Spleen (tissue), 7 donors: ENCODE measurements at regions not wholly inside any gene's neighbourhood (a gene's known extent, or its start where the extent isn't known, plus 50 kb on each side); places are given as distances from the start of the nearest gene placed in this dataset.

ENCODE experiments used
- CTCF ChIP-seq, 11 experiments: fragments of 200-600 bp in 7 of 11; fragments of 450-650 bp in 4 of 11; sonication (generic) in 4 of 11; IDR thresholded peaks in 8 of 11; conservative IDR thresholded peaks in 3 of 11; 1 replicate in 7 of 11; 2 replicates in 4 of 11; pipeline versions ENCODE4 v1.4.0 to v1.8.0; 2016 to 2021; ENCODE audit warnings: antibody characterized with exemption in 11 of 11, inconsistent platforms in 4 of 11, mild to moderate bottlenecking in 1 of 11
- POLR2A ChIP-seq, 3 donors: fragments of 450-650 bp; IDR thresholded peaks; one replicate each; pipeline ENCODE4 v1.5.1; 2017; ENCODE audit warnings: antibody characterized with exemption in 3 of 3, mild to moderate bottlenecking in 1 of 3
- donor health status: DM: no; HTN: no; CAD: no; lungs with moderate emphysema.
- donor health status: DM: no; HTN: no; CAD: no.
- donor health status: DM: no; HTN: no; CAD: no.

- TF ChIP-seq CTCF (IDR thresholded peaks at IDR 0.05 in 8 of 11, conservative IDR thresholded peaks at IDR 0.05 in 3 of 11) (no peak), POLR2A (IDR thresholded peaks at IDR 0.05) (no peak)
These were observed 268.8 kb downstream of the SLITRK1 start for GRCh38 chr13:83613524-83613923.
